ENCODE measurements at regions not wholly inside any gene's neighbourhood (a gene's known extent, or its start where the extent isn't known, plus 50 kb on each side); places are given as distances from the start of the nearest gene placed in this dataset.

DNA sequence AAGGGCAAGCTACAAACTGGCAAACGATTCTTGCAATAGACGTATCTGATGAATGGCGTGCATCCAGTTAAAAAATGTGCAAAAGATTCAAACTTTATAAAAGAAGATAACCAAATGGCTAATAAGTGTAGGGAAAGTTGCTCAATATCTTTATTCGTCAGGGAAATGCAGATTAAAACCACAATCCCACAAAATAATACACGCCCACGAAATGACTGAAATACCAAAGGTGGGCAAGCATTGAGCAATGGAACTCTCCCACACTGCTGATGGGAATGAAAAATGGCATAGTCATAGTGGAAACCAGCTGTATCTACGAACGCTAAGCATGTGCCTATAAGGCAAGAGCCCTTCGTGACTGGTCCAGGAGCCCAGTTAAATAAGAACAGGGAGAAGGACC is 168.6 kb upstream of the SIX2 start:
- no peak for TF ChIP-seq POLR2A (IDR thresholded peaks at IDR 0.05)
- TF ChIP-seq, protein P1, sequence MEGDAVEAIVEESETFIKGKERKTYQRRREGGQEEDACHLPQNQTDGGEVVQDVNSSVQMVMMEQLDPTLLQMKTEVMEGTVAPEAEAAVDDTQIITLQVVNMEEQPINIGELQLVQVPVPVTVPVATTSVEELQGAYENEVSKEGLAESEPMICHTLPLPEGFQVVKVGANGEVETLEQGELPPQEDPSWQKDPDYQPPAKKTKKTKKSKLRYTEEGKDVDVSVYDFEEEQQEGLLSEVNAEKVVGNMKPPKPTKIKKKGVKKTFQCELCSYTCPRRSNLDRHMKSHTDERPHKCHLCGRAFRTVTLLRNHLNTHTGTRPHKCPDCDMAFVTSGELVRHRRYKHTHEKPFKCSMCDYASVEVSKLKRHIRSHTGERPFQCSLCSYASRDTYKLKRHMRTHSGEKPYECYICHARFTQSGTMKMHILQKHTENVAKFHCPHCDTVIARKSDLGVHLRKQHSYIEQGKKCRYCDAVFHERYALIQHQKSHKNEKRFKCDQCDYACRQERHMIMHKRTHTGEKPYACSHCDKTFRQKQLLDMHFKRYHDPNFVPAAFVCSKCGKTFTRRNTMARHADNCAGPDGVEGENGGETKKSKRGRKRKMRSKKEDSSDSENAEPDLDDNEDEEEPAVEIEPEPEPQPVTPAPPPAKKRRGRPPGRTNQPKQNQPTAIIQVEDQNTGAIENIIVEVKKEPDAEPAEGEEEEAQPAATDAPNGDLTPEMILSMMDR (IDR thresholded peaks at IDR 0.05) = no peak
